ENCODE measurements at regions not wholly inside any gene's neighbourhood (a gene's known extent, or its start where the extent isn't known, plus 50 kb on each side); places are given as distances from the start of the nearest gene placed in this dataset.
"Not testable (repeated sequence)": the region's sequence is repeated elsewhere in the genome, so short reads cannot be mapped to it uniquely, and the experiment has no call there.

DNA sequence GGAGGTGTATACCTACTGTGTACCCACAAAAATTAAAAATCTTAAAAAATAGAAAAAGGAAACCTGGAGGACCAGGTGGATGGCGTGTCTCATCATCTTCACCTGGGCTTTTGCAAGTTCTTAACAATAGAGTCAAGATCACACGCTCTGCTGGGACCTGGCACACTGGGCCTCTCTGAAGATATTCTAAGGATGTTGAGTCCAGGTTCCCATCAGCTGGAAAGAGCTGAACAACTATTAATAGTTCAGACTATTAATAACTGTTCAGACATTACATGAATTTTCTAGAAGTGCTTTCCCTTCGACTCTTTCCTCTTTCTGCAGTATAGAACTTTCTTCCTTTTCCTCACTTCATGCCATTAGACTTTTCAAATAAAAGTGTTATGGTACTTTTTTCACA lies 320.2 kb upstream of the IL12A start:
- no peak for DNase-seq

- no peak for DNase-seq
Observed at GRCh38 chr3:159668990-159669476, 319.6 kb upstream of the IL12A start.

DNA sequence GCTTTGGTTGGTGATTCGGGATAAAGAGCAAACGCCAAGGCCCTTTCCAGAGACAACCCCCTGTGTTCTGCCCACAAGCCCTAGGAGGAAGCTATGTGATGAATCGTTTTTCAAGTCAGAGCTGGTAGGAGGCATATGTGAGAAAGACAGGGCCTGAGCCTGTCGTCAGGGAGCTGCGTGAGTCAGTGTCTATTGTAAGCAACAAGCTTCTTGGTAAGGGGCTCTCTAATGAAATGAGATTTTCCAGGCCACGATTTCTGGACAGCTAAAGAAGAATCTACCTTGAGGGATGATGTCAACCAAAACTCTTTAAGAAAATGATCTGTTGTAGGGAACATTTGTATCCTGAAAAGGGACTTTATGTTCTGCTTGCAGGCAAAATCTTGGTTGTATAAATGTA lies 318.9 kb upstream of the IL12A start:
- DNase-seq, result no peak

GRCh38 chr3:159672728-159673688 lies 315.6 kb upstream of the IL12A start:
- no peak for DNase-seq

DNA sequence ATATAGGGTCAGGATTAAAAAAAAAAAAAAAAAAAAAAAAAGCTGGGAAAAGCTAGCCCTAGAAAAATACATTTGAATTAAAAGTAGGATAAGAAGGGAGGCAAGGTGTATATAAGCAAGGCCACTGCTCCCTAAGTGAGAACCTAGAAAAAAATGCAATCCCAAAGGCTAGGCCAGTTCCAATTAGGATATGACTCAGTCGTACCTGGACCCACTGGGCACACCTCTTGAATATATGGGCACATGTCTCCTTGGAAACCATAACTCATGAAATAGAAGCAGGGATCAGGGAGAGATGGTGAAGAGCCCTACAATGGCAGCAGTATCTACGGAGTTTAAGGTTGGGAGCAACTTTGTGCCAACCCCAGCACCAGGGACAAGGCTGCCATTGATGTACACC lies 314.1 kb upstream of the IL12A start:
- no peak for DNase-seq

DNA sequence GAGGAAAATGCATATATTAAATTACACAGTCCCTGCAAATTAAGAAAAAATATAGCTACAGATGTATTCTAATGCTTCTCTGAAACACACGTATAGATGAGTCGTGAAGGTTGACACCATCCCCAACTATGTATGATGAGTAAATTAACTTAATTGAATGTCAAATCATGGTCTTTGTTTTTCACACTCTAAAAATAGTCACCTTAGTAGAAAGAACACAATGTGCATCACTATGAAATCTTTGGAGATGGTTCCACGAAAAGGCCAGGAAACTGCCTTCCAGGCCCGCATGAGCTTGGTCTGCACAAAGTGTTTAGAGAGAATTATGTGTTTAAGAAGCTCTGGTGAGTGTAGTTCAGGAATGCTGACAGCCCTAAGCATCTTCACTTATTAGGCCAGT lies 313.4 kb upstream of the IL12A start:
- DNase-seq, result no peak

DNA sequence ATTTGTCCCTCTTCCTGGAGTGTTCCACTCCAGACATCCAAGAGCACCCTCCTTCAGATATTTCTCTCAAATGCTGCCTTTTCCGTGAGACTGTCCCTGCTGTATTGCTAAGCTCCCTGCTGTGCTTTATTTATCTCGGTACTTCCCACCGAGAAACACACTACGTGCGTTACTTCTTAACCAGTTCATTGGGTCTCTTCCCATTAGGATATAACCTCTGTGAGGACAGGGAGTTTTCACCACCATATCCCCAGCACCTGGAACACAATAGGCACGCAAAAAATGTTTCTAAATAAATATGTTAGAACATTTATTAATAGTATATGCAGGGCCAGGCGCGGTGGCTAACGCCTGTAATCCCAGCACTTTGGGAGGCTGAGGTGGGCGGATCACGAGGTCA lies 308.7 kb upstream of the IL12A start:
- DNase-seq, result no peak

GRCh38 chr3:159681717-159682116 lies 306.9 kb upstream of the IL12A start:
- DNase-seq, result not testable (repeated sequence)

- DNase-seq, result no peak
Observed at GRCh38 chr3:159685801-159686200, 302.8 kb upstream of the IL12A start.

GRCh38 chr3:159693226-159693625 lies 295.4 kb upstream of the IL12A start:
- DNase-seq, result no peak

- no peak for DNase-seq
Observed at GRCh38 chr3:159711560-159712333, 276.9 kb upstream of the IL12A start.

DNA sequence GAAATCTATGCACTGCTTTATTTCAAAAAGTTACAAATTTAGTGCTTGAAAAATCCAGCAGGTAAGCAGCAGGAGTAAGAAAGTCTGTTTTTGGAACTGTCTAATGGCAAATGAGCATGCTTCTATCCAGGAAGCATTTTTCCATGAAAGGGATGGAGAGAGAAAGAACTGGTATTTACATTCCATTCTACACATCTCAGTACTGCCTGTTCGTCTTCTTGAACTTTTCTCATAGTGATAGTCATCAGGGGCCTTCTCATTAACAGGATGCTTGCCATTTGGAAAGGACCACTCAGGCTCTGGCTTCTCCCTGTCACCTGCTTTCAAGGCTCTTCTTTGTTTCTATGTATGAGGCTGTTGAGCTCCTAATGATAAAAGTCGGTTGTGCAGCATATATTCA lies 267.3 kb upstream of the IL12A start:
- no peak for DNase-seq

- DNase-seq, result no peak
Observed at GRCh38 chr3:159723295-159723694, 265.3 kb upstream of the IL12A start.

DNA sequence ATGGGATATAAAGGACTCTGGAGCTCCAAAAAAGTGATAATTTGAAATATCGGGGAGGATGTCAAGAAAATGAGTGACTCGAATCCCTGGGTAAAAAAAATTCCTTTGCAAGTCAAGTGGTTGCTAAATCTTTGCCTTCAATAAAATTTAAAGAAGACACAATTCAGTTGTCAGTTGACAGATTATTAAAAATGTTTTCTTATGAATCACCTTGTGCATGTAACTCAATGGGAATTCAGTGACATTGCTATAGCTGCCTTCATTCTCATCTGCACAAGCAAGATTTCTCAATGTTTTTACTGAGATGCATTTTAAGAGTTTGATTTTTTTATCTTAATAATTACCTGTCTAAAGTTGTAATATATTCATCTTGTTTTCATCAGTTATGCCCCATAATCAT lies 264.0 kb upstream of the IL12A start:
- DNase-seq, result no peak

GRCh38 chr3:159726231-159726964 lies 262.2 kb upstream of the IL12A start:
- no peak for DNase-seq

DNA sequence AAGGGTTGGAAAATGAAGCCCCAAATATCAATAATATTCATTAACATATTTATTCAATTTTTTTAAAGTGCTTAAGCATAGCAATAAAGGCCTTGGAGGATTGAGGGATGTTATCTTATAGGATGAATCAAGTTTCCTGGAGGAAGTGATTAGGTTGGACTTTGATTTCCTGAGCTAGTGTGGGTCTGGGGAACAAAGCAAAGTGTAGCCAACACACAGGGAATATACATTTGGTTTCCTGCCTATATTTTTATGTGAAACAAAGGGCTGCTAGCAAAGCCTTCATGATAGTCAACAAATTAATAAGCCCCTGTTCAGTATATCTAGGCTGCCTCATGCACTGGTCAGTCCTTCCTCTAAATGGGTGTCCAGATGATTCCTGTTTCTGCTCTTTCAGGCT lies 261.1 kb upstream of the IL12A start:
- DNase-seq, result no peak

GRCh38 chr3:159731254-159731653 lies 257.4 kb upstream of the IL12A start:
- DNase-seq, result no peak

DNA sequence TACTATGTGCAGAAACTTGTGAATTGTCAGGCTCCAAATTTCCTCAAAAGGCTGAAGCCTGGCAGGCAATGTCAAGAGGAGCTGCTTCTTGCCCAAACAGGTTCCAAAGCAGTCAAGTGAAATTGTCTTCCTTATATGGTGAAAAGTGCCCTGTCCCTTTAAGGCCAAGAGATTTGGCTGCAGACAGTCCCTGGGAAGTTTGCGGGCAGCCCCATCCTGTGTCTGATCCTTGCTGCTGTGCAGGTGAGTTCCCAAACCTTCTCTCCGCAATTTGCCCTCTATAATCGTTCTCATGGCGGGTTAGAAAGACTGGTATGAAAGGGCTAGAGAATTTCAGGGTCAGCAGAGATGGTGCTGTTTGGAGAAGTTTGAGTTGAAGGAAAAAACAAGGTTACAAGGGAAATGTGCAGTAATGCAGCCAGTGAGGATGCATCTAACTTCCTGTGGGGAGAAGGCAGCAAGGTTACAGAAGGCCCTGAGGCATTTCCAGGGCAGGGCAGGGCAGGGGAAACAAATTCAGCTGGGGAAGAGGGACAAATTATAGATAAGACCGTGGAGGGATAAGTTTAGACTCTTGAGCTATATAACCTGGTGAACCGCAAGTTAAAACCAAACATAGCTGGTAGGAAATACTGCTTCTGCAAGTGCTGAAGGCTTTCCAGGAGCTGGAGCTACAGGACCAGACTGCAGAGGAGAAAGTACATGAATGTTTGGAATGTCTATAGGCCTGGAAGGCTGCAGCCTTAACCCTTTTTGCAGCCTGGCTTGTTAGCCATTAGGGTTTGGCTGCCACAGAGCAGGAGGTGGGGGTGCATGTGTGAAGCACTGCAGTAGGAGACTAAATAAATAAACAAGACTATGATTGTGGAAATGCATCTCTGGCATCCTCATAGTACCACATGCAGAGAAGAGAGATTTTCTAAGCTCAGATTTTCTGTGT lies 256.2 kb upstream of the IL12A start:
- no peak for DNase-seq

GRCh38 chr3:159733194-159733860 lies 255.3 kb upstream of the IL12A start:
- no peak for DNase-seq

DNA sequence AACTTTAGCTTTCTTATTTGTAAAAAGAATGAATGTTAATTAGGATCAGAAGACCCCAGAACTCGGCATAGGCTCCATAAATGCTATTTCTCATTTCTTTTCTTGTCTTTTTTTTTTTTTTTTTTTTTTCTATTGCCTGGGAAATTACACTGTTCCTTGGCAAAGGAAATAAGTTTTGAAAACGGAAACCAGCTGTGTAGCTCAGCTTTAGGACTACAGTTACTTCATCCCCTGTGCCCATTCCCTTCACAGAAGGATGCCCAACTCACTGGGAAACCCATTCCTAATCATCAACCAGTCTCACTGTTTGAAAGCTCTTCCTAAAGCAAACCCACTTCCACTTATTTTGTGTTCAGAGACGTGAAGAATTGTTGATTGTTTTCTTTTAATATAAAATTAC lies 254.0 kb upstream of the IL12A start:
- DNase-seq, result no peak

- no peak for DNase-seq
Observed at GRCh38 chr3:159739166-159739565, 249.5 kb upstream of the IL12A start.

All from hematopoietic multipotent progenitor cell treated with erythropoietin and hydrocortisone succinate and interleukin-3 and kit ligand, for 6 days (in vitro differentiated cells).